Nephron (organoid): ENCODE measurements at regions not wholly inside any gene's neighbourhood (a gene's known extent, or its start where the extent isn't known, plus 50 kb on each side); places are given as distances from the start of the nearest gene placed in this dataset.

Source experiments
- H3K27ac Mint-ChIP-seq, 3 experiments: 2 replicates each; pipeline ENCODE4 v1.8.0; 2020; ENCODE audit warnings: mixed read lengths in 3 of 3, mild to moderate bottlenecking in 2 of 3, moderate library complexity in 1 of 3
- H3K27me3 Mint-ChIP-seq: 2 replicates; pipeline ENCODE4 v1.8.0; 2021; ENCODE audit warnings: low read depth, mild to moderate bottlenecking, moderate library complexity, mixed read lengths
- H3K36me3 Mint-ChIP-seq: 2 replicates; pipeline ENCODE4 v1.8.0; 2020; ENCODE audit warnings: low read depth, mixed read lengths
- H3K4me1 Mint-ChIP-seq: 2 replicates; pipeline ENCODE4 v1.8.0; 2020; ENCODE audit warnings: mixed read lengths
- H3K4me3 Mint-ChIP-seq, 3 experiments: 2 replicates each; pipeline ENCODE4 v1.8.0; 2020; ENCODE audit warnings: mild to moderate bottlenecking in 3 of 3, mixed read lengths in 3 of 3, moderate library complexity in 2 of 3
- H3K9me3 Mint-ChIP-seq: 2 replicates; pipeline ENCODE4 v1.8.0; 2020; ENCODE audit warnings: mixed read lengths
- CTCF ChIP-seq, 3 experiments: fragments of 200-600 bp; sonication (generic); IDR thresholded peaks; one replicate each; pipeline ENCODE4 v1.5.0; 2021; ENCODE audit warnings: antibody characterized with exemption in 3 of 3; ENCODE audit not compliant: unreplicated experiment in 3 of 3

- H3K4me3 Mint-ChIP-seq: no peak overlapping the region
- no peak for TF ChIP-seq CTCF (IDR thresholded peaks at IDR 0.05; ENCODE audit: unreplicated experiment in 3 of 3)
- no peaks in the 10 kb centered on the region for H3K9me3 Mint-ChIP-seq
- H3K4me1 Mint-ChIP-seq: peaks cover 18% of the 10 kb centered on the region
- peaks cover 14% of the 10 kb centered on the region for H3K36me3 Mint-ChIP-seq
- H3K27me3 Mint-ChIP-seq: no peaks in the 10 kb centered on the region
- H3K27ac Mint-ChIP-seq: no peak overlapping the region
Measured at GRCh38 chr18:46246101-46246500, 141.9 kb downstream of the HAUS1 start.

GRCh38 chr18:46247942-46248341 is 143.8 kb downstream of the HAUS1 start:
- Mint-ChIP-seq H3K27ac (no peak overlapping the region), H3K4me3 (no peak overlapping the region), H3K4me1 (peaks cover 18% of the 10 kb centered on the region), H3K27me3 (no peaks in the 10 kb centered on the region), H3K36me3 (peaks cover 14% of the 10 kb centered on the region), H3K9me3 (no peaks in the 10 kb centered on the region)
- TF ChIP-seq CTCF (IDR thresholded peaks at IDR 0.05; ENCODE audit: unreplicated experiment in 3 of 3): no peak

- peak overlapping the region; percentile 69 to 91 (median 77) for H3K27ac Mint-ChIP-seq
- H3K4me1 Mint-ChIP-seq: peaks cover 18% of the 10 kb centered on the region
- no peaks in the 10 kb centered on the region for H3K9me3 Mint-ChIP-seq
- peaks cover 14% of the 10 kb centered on the region for H3K36me3 Mint-ChIP-seq
- no peak overlapping the region for H3K4me3 Mint-ChIP-seq
- no peaks in the 10 kb centered on the region for H3K27me3 Mint-ChIP-seq
- no peak for TF ChIP-seq CTCF (IDR thresholded peaks at IDR 0.05; ENCODE audit: unreplicated experiment in 3 of 3)
Measured at GRCh38 chr18:46250084-46250811, 146.1 kb downstream of the HAUS1 start.

GRCh38 chr18:46250812-46251173 is 146.6 kb downstream of the HAUS1 start:
- Mint-ChIP-seq H3K27me3 (no peaks in the 10 kb centered on the region), H3K27ac (peak overlapping the region; percentile 69 to 91 (median 77)), H3K4me1 (peaks cover 18% of the 10 kb centered on the region), H3K4me3 (no peak overlapping the region), H3K36me3 (peaks cover 16% of the 10 kb centered on the region), H3K9me3 (no peaks in the 10 kb centered on the region)
- TF ChIP-seq CTCF (IDR thresholded peaks at IDR 0.05; ENCODE audit: unreplicated experiment in 3 of 3): no peak

GRCh38 chr18:46252759-46253158 is 148.6 kb downstream of the HAUS1 start:
- Mint-ChIP-seq H3K27ac (peak overlapping the region; percentile 11 to 80 (median 32)), H3K4me1 (peaks cover 23% of the 10 kb centered on the region), H3K36me3 (peaks cover 25% of the 10 kb centered on the region), H3K4me3 (no peak overlapping the region), H3K9me3 (no peaks in the 10 kb centered on the region), H3K27me3 (no peaks in the 10 kb centered on the region)
- no peak for TF ChIP-seq CTCF (IDR thresholded peaks at IDR 0.05; ENCODE audit: unreplicated experiment in 3 of 3)

- Mint-ChIP-seq H3K27ac (peak overlapping the region in 2 of 3 experiments; percentile 32 to 80), H3K27me3 (no peaks in the 10 kb centered on the region), H3K4me1 (peaks cover 23% of the 10 kb centered on the region), H3K9me3 (no peaks in the 10 kb centered on the region), H3K4me3 (no peak overlapping the region), H3K36me3 (peaks cover 20% of the 10 kb centered on the region)
- TF ChIP-seq CTCF (IDR thresholded peaks at IDR 0.05; ENCODE audit: unreplicated experiment in 3 of 3): no peak
Measured at GRCh38 chr18:46253498-46253897, 149.3 kb downstream of the HAUS1 start.
